Panc1 (cell line): ENCODE measurements at regions not wholly inside any gene's neighbourhood (a gene's known extent, or its start where the extent isn't known, plus 50 kb on each side); places are given as distances from the start of the nearest gene placed in this dataset.

Experiments
- ATAC-seq: fragments of 200-7000 bp; cut with Tn5 transposase; 2 replicates; pipeline ENCODE4 v1.9.1; 2020; ENCODE audit warnings: mild to moderate bottlenecking, moderate library complexity
- BruUV-seq: library from RNA; stranded (reverse); fragments of 400-500 nt; replicated peaks from 2 replicates; lab custom pipeline; 2021; lab: Mats Ljungman, UMichigan
- CTCF ChIA-PET: fragments of 300-600 bp; sonication (Branson Sonifier 250); formaldehyde crosslinking; loops from one replicate; lab custom pipeline; 2022; ENCODE audit warnings: antibody characterized with exemption; lab: Charles Lee
- POLR2A ChIA-PET: fragments of 300-600 bp; sonication (Branson Sonifier 250); formaldehyde crosslinking; loops from one replicate; lab custom pipeline; 2022; ENCODE audit warnings: antibody characterized with exemption; lab: Charles Lee
- DNase-seq: peaks from one replicate; pipeline ENCODE4 v3.0.0-alpha.2; 2010; ENCODE audit warnings: low read depth, low spot score
- H3K27ac ChIP-seq: 2 replicates; pipeline ENCODE4 v1.5.1; 2011; ENCODE audit warnings: mild to moderate bottlenecking, low read length, inconsistent platforms
- H3K27me3 ChIP-seq: fragments of 200-500 bp; sonication (Bioruptor generic); 2 replicates; pipeline ENCODE4 v1.6.0; 2014; ENCODE audit warnings: low read length, inconsistent platforms; ENCODE audit not compliant: control insufficient read depth, insufficient read depth
- H3K36me3 ChIP-seq: fragments of 200-500 bp; sonication (Bioruptor generic); 2 replicates; pipeline ENCODE4 v1.5.1; 2014; ENCODE audit warnings: inconsistent platforms, mild to moderate bottlenecking, low read length, moderate library complexity; ENCODE audit not compliant: control insufficient read depth, insufficient read depth
- H3K4me1 ChIP-seq: 2 replicates; pipeline ENCODE4 v1.5.1; 2011; ENCODE audit warnings: inconsistent platforms, mild to moderate bottlenecking, low read length, moderate library complexity; ENCODE audit not compliant: control insufficient read depth, insufficient read depth
- H3K4me3 ChIP-seq, 2 experiments: 2 replicates each; pipeline ENCODE4 v1.5.1; 2011 to 2012; ENCODE audit warnings: low read depth in 2 of 2, low read length in 2 of 2, mild to moderate bottlenecking in 2 of 2, inconsistent platforms in 1 of 2, moderate library complexity in 1 of 2
- H3K9me3 ChIP-seq: fragments of 200-500 bp; sonication (Bioruptor generic); 2 replicates; pipeline ENCODE4 v1.5.1; 2014; ENCODE audit warnings: low read depth, mild to moderate bottlenecking, inconsistent platforms, low read length, moderate library complexity; ENCODE audit not compliant: control insufficient read depth, insufficient read depth
- POLR2AphosphoS5 ChIP-seq: IDR thresholded peaks from 2 replicates; pipeline ENCODE4 v1.6.1; 2012; ENCODE audit warnings: mild to moderate bottlenecking, low read depth, low read length, moderate library complexity
- REST ChIP-seq, 2 experiments: IDR thresholded peaks; 2 replicates each; pipeline ENCODE4 v1.6.1; 2011 to 2012; ENCODE audit warnings: low read depth in 2 of 2, control low read depth in 1 of 2, low read length in 1 of 2, mild to moderate bottlenecking in 1 of 2, moderate library complexity in 1 of 2; ENCODE audit not compliant: insufficient read depth in 1 of 2
- SIN3A ChIP-seq: IDR thresholded peaks from 2 replicates; pipeline ENCODE4 v1.6.1; 2012; ENCODE audit warnings: low read depth, mild to moderate bottlenecking, low read length, moderate library complexity, borderline replicate concordance; ENCODE audit not compliant: insufficient read depth
- in situ Hi-C: cut with HindIII; loops from 2 replicates; pipeline ENCODE4 v1.10.0; 2016; ENCODE audit warnings: low sequenced_read_pairs, low pct_unique_long_range_greater_than_20kb
- intact Hi-C: fragments of 100-400 bp; cut with micrococcal nuclease; formaldehyde crosslinking; loops from one replicate; pipeline ENCODE4 v1.10.0; 2022; ENCODE audit not compliant: unreplicated experiment
- TF ChIP-seq, protein P1 (sequence below): fragments of 450-650 bp; IDR thresholded peaks from 2 replicates; pipeline ENCODE4 v1.5.1; 2017; ENCODE audit warnings: mild to moderate bottlenecking

DNA sequence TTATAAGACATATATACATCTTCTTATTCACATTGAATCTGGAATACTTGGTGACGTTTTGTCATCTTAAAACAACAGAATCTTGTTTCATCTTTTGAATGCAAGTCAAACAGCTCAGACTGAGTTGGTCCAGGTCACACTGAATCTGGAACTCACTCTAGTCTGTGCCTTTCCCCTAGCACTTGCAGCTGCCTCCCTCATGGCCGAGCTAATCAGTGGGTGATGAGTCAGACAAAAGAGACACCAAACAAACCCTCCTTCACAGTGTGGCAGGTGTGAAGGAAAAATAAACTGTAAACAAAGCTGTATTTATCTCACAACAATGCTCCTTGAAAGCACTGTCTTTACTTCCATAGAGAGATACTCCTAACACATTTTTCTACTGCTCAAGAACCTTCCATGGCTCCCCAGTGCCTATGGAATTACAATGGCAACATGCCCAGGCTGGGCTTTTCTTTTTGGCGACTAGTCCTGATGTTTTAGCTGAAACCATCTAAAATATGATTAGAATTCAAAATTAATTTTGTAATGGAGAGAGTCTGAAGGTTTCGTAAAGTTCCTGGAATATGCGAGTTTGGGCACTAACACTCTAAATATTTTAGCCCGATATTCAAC, 140.0 kb downstream of the ZNF365 start:
- DNase-seq: no peak
- in situ Hi-C loops (no loop called here), intact Hi-C loops (no loop called here)
- BruUV-seq: no TSS peak
- no peak for ATAC-seq
- H3K27me3 ChIP-seq: no peaks in the 10 kb centered on the region; the same call in 1 of the 2 replicates
- H3K36me3 ChIP-seq: no peaks in the 10 kb centered on the region
- no peaks in the 10 kb centered on the region for H3K4me1 ChIP-seq
- no peak overlapping the region for H3K27ac ChIP-seq
- POLR2A ChIA-PET: no interaction called here
- H3K4me3 ChIP-seq: no peak overlapping the region
- no peaks in the 10 kb centered on the region for H3K9me3 ChIP-seq
- CTCF ChIA-PET: no interaction called here
- TF ChIP-seq SIN3A: no peak
- TF ChIP-seq POLR2AphosphoS5: no peak
- TF ChIP-seq REST (IDR thresholded peaks at IDR 0.05; ENCODE audit: insufficient read depth in 1 of 2, low read depth in 2 of 2, low read length in 1 of 2): no peak
- TF ChIP-seq, protein P1, sequence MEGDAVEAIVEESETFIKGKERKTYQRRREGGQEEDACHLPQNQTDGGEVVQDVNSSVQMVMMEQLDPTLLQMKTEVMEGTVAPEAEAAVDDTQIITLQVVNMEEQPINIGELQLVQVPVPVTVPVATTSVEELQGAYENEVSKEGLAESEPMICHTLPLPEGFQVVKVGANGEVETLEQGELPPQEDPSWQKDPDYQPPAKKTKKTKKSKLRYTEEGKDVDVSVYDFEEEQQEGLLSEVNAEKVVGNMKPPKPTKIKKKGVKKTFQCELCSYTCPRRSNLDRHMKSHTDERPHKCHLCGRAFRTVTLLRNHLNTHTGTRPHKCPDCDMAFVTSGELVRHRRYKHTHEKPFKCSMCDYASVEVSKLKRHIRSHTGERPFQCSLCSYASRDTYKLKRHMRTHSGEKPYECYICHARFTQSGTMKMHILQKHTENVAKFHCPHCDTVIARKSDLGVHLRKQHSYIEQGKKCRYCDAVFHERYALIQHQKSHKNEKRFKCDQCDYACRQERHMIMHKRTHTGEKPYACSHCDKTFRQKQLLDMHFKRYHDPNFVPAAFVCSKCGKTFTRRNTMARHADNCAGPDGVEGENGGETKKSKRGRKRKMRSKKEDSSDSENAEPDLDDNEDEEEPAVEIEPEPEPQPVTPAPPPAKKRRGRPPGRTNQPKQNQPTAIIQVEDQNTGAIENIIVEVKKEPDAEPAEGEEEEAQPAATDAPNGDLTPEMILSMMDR: no peak

DNA sequence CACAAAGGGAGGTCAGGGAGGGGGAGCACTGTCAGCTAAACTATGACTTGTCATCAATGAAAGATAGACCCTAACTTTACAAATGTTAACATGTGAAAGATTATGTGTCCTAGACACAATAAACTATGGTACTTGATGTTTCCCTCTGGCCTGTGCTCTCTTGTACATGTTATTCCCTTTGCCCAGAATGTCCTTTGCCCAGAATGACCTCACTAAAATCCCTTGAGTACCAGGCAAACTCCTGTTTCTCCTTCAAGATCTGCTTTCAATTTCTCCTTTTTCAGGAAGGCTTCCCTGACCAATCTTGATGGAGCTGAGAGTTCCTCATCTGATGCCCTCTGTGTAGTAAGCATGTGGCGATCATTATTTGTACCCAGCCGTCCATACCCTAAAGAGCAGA, 143.1 kb downstream of the ZNF365 start:
- H3K4me1 ChIP-seq: no peaks in the 10 kb centered on the region
- ChIA-PET CTCF (no interaction called here), POLR2A (no interaction called here)
- no peaks in the 10 kb centered on the region for H3K36me3 ChIP-seq
- no peak overlapping the region for H3K27ac ChIP-seq
- in situ Hi-C loops: no loop called here
- intact Hi-C loops: no loop called here
- DNase-seq (no peak), ATAC-seq (no peak)
- H3K4me3 ChIP-seq: no peak overlapping the region
- no peaks in the 10 kb centered on the region; the same call in 1 of the 2 replicates for H3K27me3 ChIP-seq
- no peak for TF ChIP-seq REST (IDR thresholded peaks at IDR 0.05; ENCODE audit: insufficient read depth in 1 of 2, low read depth in 2 of 2, low read length in 1 of 2)
- TF ChIP-seq, protein P1: no peak
- no TSS peak for BruUV-seq
- H3K9me3 ChIP-seq: no peaks in the 10 kb centered on the region
